Activated CD4-positive, alpha-beta T cell treated with anti-CD3 and anti-CD28 coated beads, Interleukin-2, amount 50 U/mL, for 48 hours (primary cell): ENCODE measurements at regions not wholly inside any gene's neighbourhood (a gene's known extent, or its start where the extent isn't known, plus 50 kb on each side); places are given as distances from the start of the nearest gene placed in this dataset.
"Not testable (repeated sequence)": the region's sequence is repeated elsewhere in the genome, so short reads cannot be mapped to it uniquely, and the experiment has no call there.

Experiments
- DNase-seq, 2 experiments: peaks; one replicate each; pipeline ENCODE4 v3.0.0-alpha.2; 2020

GRCh38 chr2:35787302-35788031 is 568.1 kb upstream of the CRIM1 start:
- no peak for DNase-seq

DNA sequence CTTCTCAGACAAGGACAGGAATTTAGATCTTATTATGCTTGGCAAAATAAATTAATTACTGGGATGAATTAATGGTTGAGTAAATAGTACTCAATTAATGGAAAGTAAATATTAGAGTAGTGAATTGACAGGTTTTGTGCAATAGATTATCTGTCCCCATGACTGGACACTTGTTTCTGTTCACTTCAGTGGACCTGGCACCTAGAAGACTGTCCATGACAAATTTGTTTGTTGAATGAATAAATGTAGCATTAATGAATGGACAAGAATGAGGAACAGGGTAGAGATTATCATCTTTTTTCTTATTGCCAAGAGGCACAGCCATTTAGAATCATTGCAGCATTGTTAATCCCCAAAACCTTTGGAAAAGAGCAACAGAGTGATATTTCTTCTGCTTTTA is 570.0 kb upstream of the CRIM1 start:
- no peak for DNase-seq

GRCh38 chr2:35784777-35785176 is 570.8 kb upstream of the CRIM1 start:
- DNase-seq: no peak

DNA sequence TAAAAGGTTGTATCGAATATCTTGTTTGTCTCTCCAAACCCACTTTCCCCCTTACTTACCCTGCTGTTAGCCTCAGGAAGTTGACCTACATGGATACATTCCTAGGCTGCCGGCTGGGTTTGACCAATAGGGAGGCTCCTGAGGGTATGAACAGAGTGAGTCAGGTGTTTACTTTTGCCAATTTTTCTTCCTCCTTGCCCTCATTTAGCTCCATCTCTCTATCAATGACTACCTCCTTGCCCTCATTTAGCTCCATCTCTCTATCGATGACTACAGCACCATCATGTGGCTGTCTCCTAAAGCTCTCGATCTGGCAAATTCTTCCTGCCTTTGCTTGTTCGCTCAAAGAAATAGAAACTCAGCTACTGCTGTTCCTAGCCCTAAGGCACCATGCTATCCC is 571.9 kb upstream of the CRIM1 start:
- DNase-seq: no peak

DNA sequence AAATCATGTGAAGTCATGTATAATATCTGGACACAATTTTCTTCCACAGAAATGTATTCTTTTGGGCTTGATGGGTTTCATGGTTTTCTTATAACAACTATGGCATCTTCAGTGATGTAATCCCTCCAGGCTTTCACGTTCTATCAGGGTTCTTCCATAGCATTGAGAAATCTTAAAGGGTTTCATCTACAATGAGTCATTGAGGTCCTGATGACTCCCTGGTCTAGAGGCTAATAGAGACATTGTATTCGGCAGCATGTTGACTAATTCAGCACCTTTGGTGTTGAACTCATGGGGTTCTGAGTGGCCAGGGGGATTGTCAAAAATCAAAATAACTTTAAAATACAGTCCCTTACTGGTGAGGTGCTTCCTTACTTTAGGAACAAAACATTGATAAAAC is 614.0 kb upstream of the CRIM1 start:
- DNase-seq: no peak

GRCh38 chr2:35731674-35732073 is 623.9 kb upstream of the CRIM1 start:
- DNase-seq: no peak

DNA sequence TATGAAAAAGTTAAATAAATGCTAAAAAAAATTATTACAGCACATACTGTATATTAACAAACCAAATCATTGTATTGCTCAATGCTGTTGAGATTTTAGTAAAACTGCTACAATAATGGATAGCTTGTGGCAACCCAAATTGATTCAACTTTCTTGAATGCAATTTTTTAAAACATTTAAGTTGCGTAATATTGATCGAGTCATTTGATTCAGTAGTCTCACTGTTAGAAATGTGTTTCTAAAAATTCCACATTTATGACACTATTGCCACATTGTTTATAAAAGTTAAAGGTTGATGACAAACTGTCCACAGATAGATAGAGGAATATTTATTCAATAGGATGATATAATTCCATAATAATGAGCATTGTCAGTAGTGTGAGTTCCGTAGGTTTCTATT is 640.7 kb upstream of the CRIM1 start:
- DNase-seq: no peak

DNA sequence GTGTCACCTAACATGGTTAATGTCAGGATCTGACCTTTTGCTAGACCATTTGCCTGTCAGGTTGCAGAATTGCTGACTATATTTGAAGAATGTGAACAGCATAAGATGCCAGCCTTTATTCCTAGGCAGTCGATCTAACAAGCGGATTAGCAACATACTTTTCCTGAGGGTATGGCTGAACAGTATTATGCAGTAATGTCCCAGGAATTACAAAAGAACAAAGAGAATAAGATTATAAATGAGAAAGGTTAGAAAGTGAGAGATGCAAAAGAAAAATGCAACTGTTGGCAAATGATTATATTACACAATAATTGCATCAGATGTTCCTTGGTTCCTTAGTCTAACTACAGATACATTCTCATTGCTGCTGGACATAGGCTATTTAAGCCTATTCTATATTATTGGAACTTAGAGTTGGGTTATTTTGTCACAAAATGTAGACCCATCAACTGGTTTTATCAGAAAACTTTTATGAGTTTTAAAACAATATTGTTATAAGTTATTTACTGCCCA is 647.1 kb upstream of the CRIM1 start:
- no peak for DNase-seq

- no peak for DNase-seq
These were observed 667.3 kb upstream of the CRIM1 start for GRCh38 chr2:35688309-35688708.

GRCh38 chr2:35651688-35652323 is 703.8 kb upstream of the CRIM1 start:
- DNase-seq: no peak

DNA sequence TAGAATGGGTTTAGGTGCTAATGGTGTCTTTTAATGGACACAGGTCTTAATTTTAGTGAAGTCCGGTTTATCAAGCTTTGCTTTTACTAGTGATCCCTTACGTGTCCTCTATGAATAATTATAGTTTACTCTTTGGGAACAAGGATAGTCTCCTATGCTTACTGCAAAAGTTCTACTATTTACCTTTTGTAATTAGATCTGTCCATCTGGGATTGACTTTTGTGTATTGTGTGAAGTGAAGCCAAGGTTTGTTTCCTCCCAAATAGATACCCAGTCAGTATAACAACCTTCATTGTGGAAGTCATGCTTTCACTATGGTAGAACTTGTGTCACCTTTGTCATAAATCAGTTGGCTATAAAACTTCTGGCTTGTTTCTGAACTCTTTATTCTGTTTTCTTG is 740.9 kb upstream of the CRIM1 start:
- DNase-seq: no peak

DNA sequence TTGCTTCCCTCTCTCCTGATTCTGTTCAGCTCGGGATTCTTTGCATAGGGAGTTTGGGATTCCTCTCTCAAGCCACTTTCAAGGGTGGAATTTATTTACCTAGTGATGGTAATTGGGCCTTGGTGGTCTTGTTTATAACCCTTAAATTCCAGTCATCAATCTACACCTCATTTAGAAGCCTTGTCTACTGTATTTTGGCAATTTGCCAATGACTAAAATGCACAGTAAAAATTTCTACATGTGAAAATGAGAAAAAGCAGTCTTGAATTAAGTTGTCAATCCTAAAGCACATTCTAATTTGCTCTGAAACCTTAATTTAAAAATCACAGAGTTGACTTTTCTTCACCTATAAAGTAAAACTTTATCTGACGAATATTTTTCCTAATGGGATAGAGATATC is 749.2 kb upstream of the CRIM1 start:
- no peak for DNase-seq

GRCh38 chr2:35598310-35598709 is 757.3 kb upstream of the CRIM1 start:
- no peak for DNase-seq

- no peak for DNase-seq
These were observed 763.7 kb upstream of the CRIM1 start for GRCh38 chr2:35591886-35592285.

DNA sequence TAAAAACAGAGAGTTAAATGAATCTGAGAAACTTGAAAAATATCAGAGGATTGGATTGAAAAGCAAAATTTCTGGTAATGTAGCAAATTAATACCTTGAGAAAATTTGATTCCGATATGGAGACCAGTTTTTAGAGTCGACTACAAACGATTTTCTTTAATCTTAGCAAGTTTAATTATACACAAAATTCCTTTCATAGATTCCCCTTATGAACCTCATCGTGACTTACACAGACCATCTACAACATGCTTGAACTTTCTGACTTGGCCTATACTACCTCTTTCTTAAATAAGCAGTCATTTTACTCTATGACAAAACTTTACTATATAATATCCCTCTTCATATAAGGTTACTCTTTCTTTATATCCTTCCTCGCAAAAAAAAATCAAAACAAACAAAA is 769.6 kb upstream of the CRIM1 start:
- DNase-seq: no peak

DNA sequence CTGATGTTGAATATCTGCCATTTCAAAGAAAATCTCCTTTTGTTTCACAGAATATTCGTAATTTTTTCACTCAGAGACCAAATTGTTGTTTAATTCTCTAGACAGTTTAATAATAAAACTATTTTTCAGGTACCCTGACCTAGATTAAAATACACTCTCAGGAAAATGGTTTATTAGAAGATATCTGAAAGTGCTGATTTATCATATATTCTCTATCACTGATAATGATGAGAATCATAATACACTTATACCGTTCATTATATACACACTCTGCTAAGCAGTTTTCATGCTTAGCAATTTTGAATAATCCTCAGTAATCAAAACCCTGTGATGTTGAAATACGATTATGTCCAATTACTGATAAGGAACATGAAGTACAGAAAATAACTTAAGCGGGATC is 772.9 kb upstream of the CRIM1 start:
- no peak for DNase-seq

GRCh38 chr2:35580956-35581355 is 774.6 kb upstream of the CRIM1 start:
- no peak for DNase-seq

DNA sequence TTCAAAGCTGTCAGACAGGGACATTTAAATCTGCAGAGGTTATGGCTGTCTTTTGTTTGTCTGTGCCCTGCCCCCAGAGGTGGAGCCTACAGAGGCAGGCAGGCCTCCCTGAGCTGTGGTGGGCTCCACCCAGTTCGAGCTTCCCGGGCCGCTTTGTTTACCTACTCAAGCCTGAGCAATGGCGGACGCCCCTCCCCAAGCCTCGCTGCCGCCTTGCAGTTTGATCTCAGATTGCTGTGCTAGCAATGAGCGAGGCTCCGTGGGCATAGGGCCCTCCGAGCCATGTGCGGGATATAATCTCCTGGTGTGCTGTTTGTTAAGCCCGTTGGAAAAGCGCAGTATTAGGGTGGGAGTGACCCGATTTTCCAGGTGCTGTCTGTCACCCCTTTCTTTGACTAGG is 787.0 kb upstream of the CRIM1 start:
- DNase-seq: not testable (repeated sequence)

GRCh38 chr2:35562488-35562887 is 793.1 kb upstream of the CRIM1 start:
- no peak for DNase-seq

GRCh38 chr2:35548171-35548570 is 807.4 kb upstream of the CRIM1 start:
- no peak for DNase-seq

DNA sequence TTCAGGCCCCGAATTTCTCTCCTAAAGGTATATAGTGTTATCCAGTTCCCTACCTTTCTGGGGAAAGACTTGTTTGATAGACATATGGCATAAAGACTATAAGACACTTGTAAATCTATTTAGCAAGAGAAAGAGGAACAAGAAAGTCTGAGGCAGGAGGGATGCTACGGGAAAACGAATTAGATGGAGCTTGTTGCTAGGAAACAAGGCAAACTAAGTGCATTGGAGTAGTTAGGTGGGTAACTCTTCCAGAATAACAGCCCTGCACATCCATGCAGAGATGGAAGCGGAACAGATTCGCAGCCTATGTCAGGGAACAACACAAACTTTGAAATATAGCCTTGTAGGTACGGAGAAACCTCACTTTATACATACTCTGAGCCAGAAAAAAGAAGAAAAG is 810.3 kb upstream of the CRIM1 start:
- no peak for DNase-seq

DNA sequence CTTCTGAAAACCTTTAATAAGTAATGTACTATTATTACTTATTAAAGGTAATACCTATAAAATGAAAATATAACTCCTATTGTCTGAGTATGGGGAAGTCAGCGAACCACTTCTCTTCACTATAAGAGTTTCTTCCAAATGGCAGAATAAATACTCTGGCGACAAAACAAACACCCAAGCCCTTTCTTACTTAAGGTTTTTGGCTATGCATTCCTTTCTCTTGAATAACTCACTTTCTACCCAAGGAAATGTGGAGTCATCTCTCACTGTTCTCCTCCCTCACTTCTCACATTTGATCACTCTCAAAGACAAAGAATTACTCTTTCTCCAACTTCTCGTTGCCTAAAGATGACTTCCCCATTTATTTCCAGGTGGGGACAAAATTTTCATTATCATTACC is 816.8 kb upstream of the CRIM1 start:
- DNase-seq: no peak

- DNase-seq: no peak
These were observed 824.9 kb upstream of the CRIM1 start for GRCh38 chr2:35530615-35531135.

DNA sequence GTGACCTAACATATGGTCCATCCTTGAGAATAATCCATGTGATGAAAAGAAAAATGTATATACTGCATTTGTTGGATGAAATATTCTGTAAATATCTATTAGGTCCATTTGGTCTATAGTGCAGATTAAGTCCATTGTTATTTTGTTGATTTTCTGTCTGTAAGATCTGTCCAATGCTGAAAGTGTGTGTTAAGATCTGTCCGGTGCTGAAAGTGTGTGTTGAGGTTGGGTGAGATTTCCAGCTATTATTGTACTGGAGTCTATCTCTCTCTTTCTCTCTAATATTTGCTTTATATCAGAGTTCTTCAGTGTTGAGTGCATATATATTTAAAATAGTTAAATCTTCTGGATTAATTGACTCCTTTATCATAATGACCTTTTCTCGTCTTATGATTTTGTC is 828.8 kb upstream of the CRIM1 start:
- DNase-seq: no peak

- no peak for DNase-seq
These were observed 833.1 kb upstream of the CRIM1 start for GRCh38 chr2:35522450-35522849.
